ENCODE measurements at regions not wholly inside any gene's neighbourhood (a gene's known extent, or its start where the extent isn't known, plus 50 kb on each side); places are given as distances from the start of the nearest gene placed in this dataset.
A peak's percentile ranks its signal among the peaks of the same experiment; 100 is the strongest.

GRCh38 chr9:38285236-38285635 lies 107.3 kb upstream of the ALDH1B1 start:
- DNase-seq = no peak

- no peak for DNase-seq
Observed at GRCh38 chr9:38284588-38285051, 107.9 kb upstream of the ALDH1B1 start.

- DNase-seq = no peak
Observed at GRCh38 chr9:38284039-38284575, 108.4 kb upstream of the ALDH1B1 start.

GRCh38 chr9:38282756-38283155 lies 109.7 kb upstream of the ALDH1B1 start:
- no peak for DNase-seq

GRCh38 chr9:38281917-38282316 lies 110.6 kb upstream of the ALDH1B1 start:
- DNase-seq = no peak

- no peak for DNase-seq
Observed at GRCh38 chr9:38281196-38281595, 111.3 kb upstream of the ALDH1B1 start.

- no peak for DNase-seq
Observed at GRCh38 chr9:38280251-38280800, 112.2 kb upstream of the ALDH1B1 start.

- DNase-seq = no peak
Observed at GRCh38 chr9:38278931-38279679, 113.4 kb upstream of the ALDH1B1 start.

GRCh38 chr9:38278457-38278856 lies 114.0 kb upstream of the ALDH1B1 start:
- DNase-seq = no peak

GRCh38 chr9:38277601-38278200 lies 114.8 kb upstream of the ALDH1B1 start:
- no peak for DNase-seq

- DNase-seq = no peak
Observed at GRCh38 chr9:38276771-38277439, 115.6 kb upstream of the ALDH1B1 start.

- peak; percentile 47 for DNase-seq
Observed at GRCh38 chr9:38274800-38275199, 117.7 kb upstream of the ALDH1B1 start.

- no peak for DNase-seq
Observed at GRCh38 chr9:38272710-38273109, 119.8 kb upstream of the ALDH1B1 start.

GRCh38 chr9:38271666-38272241 lies 120.7 kb upstream of the ALDH1B1 start:
- no peak for DNase-seq

GRCh38 chr9:38269775-38270174 lies 122.7 kb upstream of the ALDH1B1 start:
- DNase-seq = no peak

GRCh38 chr9:38263532-38263931 lies 129.0 kb upstream of the ALDH1B1 start:
- no peak for DNase-seq

GRCh38 chr9:38259519-38260218 lies 132.8 kb upstream of the ALDH1B1 start:
- DNase-seq = no peak

GRCh38 chr9:38259056-38259455 lies 133.4 kb upstream of the ALDH1B1 start:
- DNase-seq = no peak

- DNase-seq = no peak
Observed at GRCh38 chr9:38257626-38258215, 134.8 kb upstream of the ALDH1B1 start.

- no peak for DNase-seq
Observed at GRCh38 chr9:38256461-38256860, 136.0 kb upstream of the ALDH1B1 start.

- no peak for DNase-seq
Observed at GRCh38 chr9:38255599-38255998, 136.9 kb upstream of the ALDH1B1 start.
